ENCODE measurements at regions not wholly inside any gene's neighbourhood (a gene's known extent, or its start where the extent isn't known, plus 50 kb on each side); places are given as distances from the start of the nearest gene placed in this dataset.
"Not testable (repeated sequence)": the region's sequence is repeated elsewhere in the genome, so short reads cannot be mapped to it uniquely, and the experiment has no call there.

GRCh38 chr2:65940856-65941255 lies 494.1 kb upstream of the MEIS1 start:
- H3K27ac ChIP-seq: no peak overlapping the region
- no peak for DNase-seq (ENCODE audit: low spot score)
- no peak overlapping the region for H3K4me3 ChIP-seq
- TF ChIP-seq CTCF (IDR thresholded peaks at IDR 0.05): no peak

DNA sequence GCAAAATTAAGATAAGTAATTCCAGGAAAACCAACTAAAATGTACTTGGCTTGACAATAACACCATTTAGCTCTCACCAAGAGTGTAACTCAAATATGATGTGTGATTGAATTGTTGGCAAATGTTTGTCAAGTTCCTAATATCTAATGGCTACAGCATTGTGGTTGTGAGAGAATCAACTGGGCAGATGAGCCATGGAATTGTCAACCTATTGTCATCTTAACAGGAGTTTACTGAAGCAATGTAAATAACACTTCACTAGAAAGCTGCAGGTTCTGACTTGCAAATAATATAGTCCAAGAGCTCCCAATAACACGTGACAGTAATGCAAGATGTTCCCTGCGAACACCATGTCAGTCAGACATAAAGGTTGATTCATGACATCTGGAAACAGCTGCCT lies 495.2 kb upstream of the MEIS1 start:
- H3K27ac ChIP-seq: no peak overlapping the region
- DNase-seq (ENCODE audit: low spot score): no peak
- no peak overlapping the region for H3K4me3 ChIP-seq
- no peak for TF ChIP-seq CTCF (IDR thresholded peaks at IDR 0.05)

DNA sequence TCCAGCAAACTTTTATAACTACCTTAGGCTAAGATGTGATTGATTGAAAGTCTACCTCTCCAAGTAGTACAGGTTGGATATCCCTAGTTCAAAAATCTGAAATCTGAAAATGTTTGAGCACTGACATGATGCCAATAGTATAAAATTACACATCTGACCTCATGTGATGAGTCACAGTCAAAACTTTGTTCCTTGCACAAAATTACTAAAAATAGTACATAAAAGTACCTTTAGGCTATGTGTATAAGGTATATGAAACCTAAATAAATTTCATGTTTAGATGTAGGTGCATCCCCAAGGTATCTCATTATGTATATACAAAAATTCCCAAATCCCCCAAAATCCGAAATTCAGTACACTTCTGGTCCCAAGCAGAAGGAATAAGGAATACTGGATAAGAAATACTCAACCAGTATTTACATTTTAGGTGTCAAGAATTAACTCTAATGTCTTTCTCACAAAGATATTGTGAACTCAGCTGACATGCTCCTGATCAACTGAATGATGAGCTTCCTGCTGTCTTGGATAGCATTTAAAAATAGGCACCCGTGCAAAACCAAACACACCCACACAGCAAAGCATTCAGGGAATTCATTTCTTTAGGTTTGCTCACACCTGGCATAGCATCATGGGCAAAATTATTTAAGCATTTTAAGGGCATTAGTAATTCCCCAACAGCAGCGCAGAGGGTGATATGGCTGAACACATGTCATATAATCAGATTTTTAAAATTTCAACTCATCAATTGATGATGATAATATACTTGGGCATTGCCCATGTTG lies 497.4 kb upstream of the MEIS1 start:
- TF ChIP-seq CTCF (IDR thresholded peaks at IDR 0.05): no peak
- no peak overlapping the region for H3K4me3 ChIP-seq
- no peak overlapping the region for H3K27ac ChIP-seq
- no peak for DNase-seq (ENCODE audit: low spot score)

GRCh38 chr2:65934992-65935629 lies 499.8 kb upstream of the MEIS1 start:
- no peak for DNase-seq (ENCODE audit: low spot score)
- no peak for TF ChIP-seq CTCF (IDR thresholded peaks at IDR 0.05)
- no peak overlapping the region for H3K27ac ChIP-seq
- no peak overlapping the region for H3K4me3 ChIP-seq

DNA sequence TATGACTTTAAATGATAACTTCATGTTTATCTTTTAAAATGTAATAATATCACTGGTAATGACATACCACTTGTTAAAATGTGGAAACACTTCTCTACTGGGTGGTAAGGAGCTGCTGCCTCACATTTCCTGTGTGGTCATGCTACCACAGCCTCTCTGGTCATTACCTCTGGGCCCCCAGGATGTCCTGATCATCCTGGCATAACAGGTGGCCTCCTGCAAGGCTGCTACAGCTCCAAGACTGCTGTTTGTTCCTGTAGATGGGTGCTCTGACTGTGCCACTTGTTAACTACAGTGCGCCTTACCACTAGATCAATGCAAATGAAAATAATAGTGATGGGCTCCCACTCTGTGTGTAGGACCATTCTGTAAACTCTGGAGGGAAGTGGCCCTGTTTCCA lies 500.2 kb upstream of the SPRED2 start:
- Histone ChIP-seq H3K4me3 (no peak overlapping the region), H3K27ac (no peak overlapping the region)
- no peak for TF ChIP-seq CTCF (IDR thresholded peaks at IDR 0.05)
- no peak for DNase-seq (ENCODE audit: low spot score)

GRCh38 chr2:65931056-65931455 lies 498.7 kb upstream of the SPRED2 start:
- Histone ChIP-seq H3K4me3 (no peak overlapping the region), H3K27ac (no peak overlapping the region)
- DNase-seq (ENCODE audit: low spot score): no peak
- no peak for TF ChIP-seq CTCF (IDR thresholded peaks at IDR 0.05)

- TF ChIP-seq CTCF (IDR thresholded peaks at IDR 0.05): no peak
- Histone ChIP-seq H3K27ac (no peak overlapping the region), H3K4me3 (no peak overlapping the region)
Observed at GRCh38 chr2:65930259-65930658, 497.9 kb upstream of the SPRED2 start.

GRCh38 chr2:65929664-65930063 lies 497.3 kb upstream of the SPRED2 start:
- H3K27ac ChIP-seq; DNase-seq (ENCODE audit: low spot score); H3K4me3 ChIP-seq: not testable (repeated sequence)

More at GRCh38 chr2:65930259-65930658, 497.9 kb upstream of the SPRED2 start:
- no peak for DNase-seq (ENCODE audit: low spot score)

Measured in coronary artery (tissue), 2 donors.